ENCODE measurements at regions not wholly inside any gene's neighbourhood (a gene's known extent, or its start where the extent isn't known, plus 50 kb on each side); places are given as distances from the start of the nearest gene placed in this dataset.

GRCh38 chr13:29677627-29678026 is 82.1 kb upstream of the SLC7A1 start:
- Histone ChIP-seq H3K9ac (ENCODE audit: control insufficient read depth, insufficient read depth, low read length) (no peak overlapping the region), H3K4me1 (ENCODE audit: control insufficient read depth, insufficient read depth, low read length) (no peaks in the 10 kb centered on the region), H4K20me1 (ENCODE audit: control insufficient read depth, insufficient read depth) (no peaks in the 10 kb centered on the region), H3K36me3 (ENCODE audit: control insufficient read depth in 2 of 2, insufficient read depth in 2 of 2, low read length in 1 of 2) (no peaks in the 10 kb centered on the region), H3K27me3 (replicated peaks in 1 of 2; ENCODE audit: control insufficient read depth in 2 of 2, insufficient read depth in 2 of 2, low read length in 1 of 2) (no peaks in the 10 kb centered on the region), H3K4me2 (ENCODE audit: control insufficient read depth, insufficient read depth) (no peak overlapping the region), H2AFZ (ENCODE audit: control insufficient read depth, low read depth, low read length) (no peak overlapping the region), H3K9me3 (replicated peaks; ENCODE audit: control insufficient read depth, insufficient read depth, low read length) (no peaks in the 10 kb centered on the region), H3K79me2 (ENCODE audit: control insufficient read depth, insufficient read depth, low read length) (no peaks in the 10 kb centered on the region), H3K27ac (ENCODE audit: control insufficient read depth, insufficient read depth) (no peak overlapping the region), H3K4me3 (no peak overlapping the region)
- TF ChIP-seq MAX (IDR thresholded peaks at IDR 0.05; ENCODE audit: low read depth, low read length): no peak
- TF ChIP-seq ZNF384 (IDR thresholded peaks at IDR 0.05; ENCODE audit: borderline replicate concordance, low read depth, low read length): no peak
- TF ChIP-seq ZNF207 (IDR thresholded peaks at IDR 0.05; ENCODE audit: borderline replicate concordance): no peak
- in situ Hi-C loops (cut with MboI): no loop called here
- ChIA-PET SMC1A (ENCODE audit: uncharacterized antibody, unreplicated experiment) (no interaction called here), CTCF (no interaction called here), POLR2A (no interaction called here), RAD21 (ENCODE audit: unreplicated experiment) (no interaction called here)
- no TSS peak for BruUV-seq (replicated peaks)
- FAIRE-seq (no peak), ATAC-seq (no peak), DNase-seq (ENCODE audit: low read depth, low spot score) (no peak)
- 16% methylated on average over 5 of the region's 5 CpGs for WGBS (ENCODE audit: insufficient coverage, insufficient replicate concordance, low lambda C conversion rate, missing lambda C conversion rate)
- intact Hi-C loops (cut with micrococcal nuclease; ENCODE audit: unreplicated experiment): no loop called here

- no TSS peak for BruUV-seq (replicated peaks)
- WGBS (ENCODE audit: insufficient coverage, insufficient replicate concordance, low lambda C conversion rate, missing lambda C conversion rate): 63% methylated on average over 9 of the region's 9 CpGs
- DNase-seq (ENCODE audit: low read depth, low spot score) (no peak), FAIRE-seq (no peak), ATAC-seq (no peak)
- no peak overlapping the region for H3K9ac ChIP-seq (ENCODE audit: control insufficient read depth, insufficient read depth, low read length)
- ChIA-PET SMC1A (ENCODE audit: uncharacterized antibody, unreplicated experiment) (no interaction called here), CTCF (interaction anchor here (0.7 to 1.0 kb wide), 2 partner anchors 9 to 168 kb away, joined by 3 to 9 read pairs; no protein-coding TSS in a partner anchor), POLR2A (no interaction called here), RAD21 (ENCODE audit: unreplicated experiment) (no interaction called here)
- no peaks in the 10 kb centered on the region for H3K36me3 ChIP-seq (ENCODE audit: control insufficient read depth in 2 of 2, insufficient read depth in 2 of 2, low read length in 1 of 2)
- no peaks in the 10 kb centered on the region for H3K79me2 ChIP-seq (ENCODE audit: control insufficient read depth, insufficient read depth, low read length)
- no peak overlapping the region for H2AFZ ChIP-seq (ENCODE audit: control insufficient read depth, low read depth, low read length)
- intact Hi-C loops (cut with micrococcal nuclease; ENCODE audit: unreplicated experiment) (no loop called here), in situ Hi-C loops (cut with MboI) (no loop called here)
- H4K20me1 ChIP-seq (ENCODE audit: control insufficient read depth, insufficient read depth): no peaks in the 10 kb centered on the region
- H3K4me2 ChIP-seq (ENCODE audit: control insufficient read depth, insufficient read depth): no peak overlapping the region
- no peaks in the 10 kb centered on the region for H3K4me1 ChIP-seq (ENCODE audit: control insufficient read depth, insufficient read depth, low read length)
- H3K27ac ChIP-seq (ENCODE audit: control insufficient read depth, insufficient read depth): no peak overlapping the region
- no peak overlapping the region for H3K4me3 ChIP-seq
- H3K9me3 ChIP-seq (replicated peaks; ENCODE audit: control insufficient read depth, insufficient read depth, low read length): no peaks in the 10 kb centered on the region
- no peaks in the 10 kb centered on the region for H3K27me3 ChIP-seq (replicated peaks in 1 of 2; ENCODE audit: control insufficient read depth in 2 of 2, insufficient read depth in 2 of 2, low read length in 1 of 2)
- no peak for TF ChIP-seq NR2F1 (conservative IDR thresholded peaks at IDR 0.05)
- no peak for TF ChIP-seq ZNF217 (IDR thresholded peaks at IDR 0.05)
- no peak for TF ChIP-seq E2F4 (IDR thresholded peaks at IDR 0.05; ENCODE audit: low read depth, low read length)
- no peak for TF ChIP-seq ZNF24 (IDR thresholded peaks at IDR 0.05)
- TF ChIP-seq E2F8 (IDR thresholded peaks at IDR 0.05; ENCODE audit: low read depth, partially characterized antibody): no peak
- no peak for TF ChIP-seq BMI1 (IDR thresholded peaks at IDR 0.05; ENCODE audit: borderline replicate concordance)
- no peak for TF ChIP-seq MAX (IDR thresholded peaks at IDR 0.05; ENCODE audit: low read depth, low read length)
- no peak for TF ChIP-seq KDM1A (IDR thresholded peaks at IDR 0.05; ENCODE audit: borderline replicate concordance)
- no peak for TF ChIP-seq RAD21 (IDR thresholded peaks at IDR 0.05; ENCODE audit: insufficient read depth, low read depth, low read length)
- no peak for TF ChIP-seq ATF7 (IDR thresholded peaks at IDR 0.05; ENCODE audit: low read depth)
These were observed 81.5 kb upstream of the SLC7A1 start for GRCh38 chr13:29676941-29677452.

All from GM12878 (cell line).